ENCODE measurements at regions not wholly inside any gene's neighbourhood (a gene's known extent, or its start where the extent isn't known, plus 50 kb on each side); places are given as distances from the start of the nearest gene placed in this dataset.

GRCh38 chr13:100845128-100845757 is 170.6 kb upstream of the TMTC4 start:
- DNase-seq (ENCODE audit: low read depth): no peak
- H3K4me3 ChIP-seq (ENCODE audit: low read depth, low read length): no peak overlapping the region
- TF ChIP-seq CTCF (IDR thresholded peaks at IDR 0.05; ENCODE audit: insufficient read depth, low read depth, low read length, missing control alignments): no peak

- no peak for TF ChIP-seq CTCF (IDR thresholded peaks at IDR 0.05; ENCODE audit: insufficient read depth, low read depth, low read length, missing control alignments)
- no peak for DNase-seq (ENCODE audit: low read depth)
- H3K4me3 ChIP-seq (ENCODE audit: low read depth, low read length): no peak overlapping the region
Measured at GRCh38 chr13:100842136-100842535, 167.5 kb upstream of the TMTC4 start.

GRCh38 chr13:100838387-100838786 is 163.8 kb upstream of the TMTC4 start:
- no peak for TF ChIP-seq CTCF (IDR thresholded peaks at IDR 0.05; ENCODE audit: insufficient read depth, low read depth, low read length, missing control alignments)
- H3K4me3 ChIP-seq (ENCODE audit: low read depth, low read length): no peak overlapping the region
- DNase-seq (ENCODE audit: low read depth): no peak

- no peak overlapping the region for H3K4me3 ChIP-seq (ENCODE audit: low read depth, low read length)
- no peak for DNase-seq (ENCODE audit: low read depth)
- TF ChIP-seq CTCF (IDR thresholded peaks at IDR 0.05; ENCODE audit: insufficient read depth, low read depth, low read length, missing control alignments): no peak
Measured at GRCh38 chr13:100837631-100838030, 163.0 kb upstream of the TMTC4 start.

- no peak overlapping the region for H3K4me3 ChIP-seq (ENCODE audit: low read depth, low read length)
- TF ChIP-seq CTCF (IDR thresholded peaks at IDR 0.05; ENCODE audit: insufficient read depth, low read depth, low read length, missing control alignments): no peak
- no peak for DNase-seq (ENCODE audit: low read depth)
Measured at GRCh38 chr13:100836711-100837110, 162.1 kb upstream of the TMTC4 start.

- no peak for DNase-seq (ENCODE audit: low read depth)
- no peak for TF ChIP-seq CTCF (IDR thresholded peaks at IDR 0.05; ENCODE audit: insufficient read depth, low read depth, low read length, missing control alignments)
- H3K4me3 ChIP-seq (ENCODE audit: low read depth, low read length): no peak overlapping the region
Measured at GRCh38 chr13:100835695-100836094, 161.1 kb upstream of the TMTC4 start.

- no peak for DNase-seq (ENCODE audit: low read depth)
- TF ChIP-seq CTCF (IDR thresholded peaks at IDR 0.05; ENCODE audit: insufficient read depth, low read depth, low read length, missing control alignments): no peak
- H3K4me3 ChIP-seq (ENCODE audit: low read depth, low read length): no peak overlapping the region
Measured at GRCh38 chr13:100833427-100833826, 158.8 kb upstream of the TMTC4 start.

Measured in GM12865 (cell line).